GM19324 (cell line): ENCODE measurements at regions not wholly inside any gene's neighbourhood (a gene's known extent, or its start where the extent isn't known, plus 50 kb on each side); places are given as distances from the start of the nearest gene placed in this dataset.

Experiments
- ATAC-seq: cut with Tn5 transposase; IDR thresholded peaks from one replicate; pipeline ENCODE4 v1.9.1; 2021; ENCODE audit warnings: mild to moderate bottlenecking, moderate library complexity; ENCODE audit not compliant: unreplicated experiment, low FRiP score

DNA sequence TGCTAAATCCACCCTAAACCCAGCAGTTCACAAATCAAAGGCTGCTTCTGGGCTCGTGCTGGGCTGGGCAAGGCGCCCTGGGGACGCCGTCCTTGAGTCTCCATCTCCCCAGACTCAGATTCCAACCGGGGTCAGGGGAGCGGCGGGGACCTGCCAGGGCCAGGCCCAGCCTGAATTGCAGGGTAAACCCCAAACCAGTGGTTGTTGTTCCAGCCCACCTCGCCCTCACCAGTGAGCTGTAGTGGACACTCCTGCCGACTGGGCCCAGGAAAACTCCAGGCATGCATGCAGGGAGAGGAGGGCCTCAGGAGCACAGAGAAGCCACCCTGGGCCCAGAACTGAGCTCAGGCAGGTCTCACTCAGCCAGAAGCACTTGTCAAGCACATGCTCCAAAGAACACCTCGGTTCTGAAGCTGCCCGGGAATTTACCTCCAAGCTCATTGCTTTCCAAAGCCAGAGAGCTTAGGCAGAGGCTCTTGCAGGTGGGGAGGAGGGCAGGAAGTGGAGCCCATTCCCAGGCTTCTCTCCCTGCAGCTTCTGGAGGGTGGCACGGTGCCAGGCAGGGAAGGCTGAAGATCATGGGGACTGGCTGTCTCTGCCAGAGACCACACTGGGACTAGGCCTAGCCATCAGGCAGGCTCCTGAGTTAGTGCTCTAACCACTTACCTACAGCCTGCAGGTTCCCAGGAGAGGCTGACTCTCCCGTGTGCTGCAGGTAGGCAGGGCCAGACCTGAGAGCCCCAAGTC is 437.0 kb downstream of the MATN1 start:
- no peak for ATAC-seq

DNA sequence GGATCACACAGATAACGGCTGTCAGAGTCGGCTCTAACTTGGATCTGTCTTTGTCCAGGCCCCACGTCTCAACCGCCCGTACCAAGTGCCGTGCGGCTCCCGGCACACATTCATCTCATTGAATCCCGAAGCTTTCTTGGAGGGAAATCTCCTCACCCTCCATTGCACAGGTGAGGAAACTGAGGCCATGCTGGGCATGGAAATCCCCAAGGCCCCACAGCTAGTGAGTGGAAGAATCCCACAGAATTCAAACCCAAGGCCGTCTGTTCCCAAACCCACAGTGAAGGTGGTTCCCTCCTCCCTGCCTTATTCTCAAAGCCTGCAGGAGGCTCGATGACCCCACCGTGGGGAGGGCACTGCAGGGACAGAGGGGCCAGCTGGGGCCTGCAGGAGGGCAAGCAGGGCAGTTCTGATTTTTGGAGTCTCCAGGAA is 437.9 kb downstream of the MATN1 start:
- ATAC-seq, result no peak

DNA sequence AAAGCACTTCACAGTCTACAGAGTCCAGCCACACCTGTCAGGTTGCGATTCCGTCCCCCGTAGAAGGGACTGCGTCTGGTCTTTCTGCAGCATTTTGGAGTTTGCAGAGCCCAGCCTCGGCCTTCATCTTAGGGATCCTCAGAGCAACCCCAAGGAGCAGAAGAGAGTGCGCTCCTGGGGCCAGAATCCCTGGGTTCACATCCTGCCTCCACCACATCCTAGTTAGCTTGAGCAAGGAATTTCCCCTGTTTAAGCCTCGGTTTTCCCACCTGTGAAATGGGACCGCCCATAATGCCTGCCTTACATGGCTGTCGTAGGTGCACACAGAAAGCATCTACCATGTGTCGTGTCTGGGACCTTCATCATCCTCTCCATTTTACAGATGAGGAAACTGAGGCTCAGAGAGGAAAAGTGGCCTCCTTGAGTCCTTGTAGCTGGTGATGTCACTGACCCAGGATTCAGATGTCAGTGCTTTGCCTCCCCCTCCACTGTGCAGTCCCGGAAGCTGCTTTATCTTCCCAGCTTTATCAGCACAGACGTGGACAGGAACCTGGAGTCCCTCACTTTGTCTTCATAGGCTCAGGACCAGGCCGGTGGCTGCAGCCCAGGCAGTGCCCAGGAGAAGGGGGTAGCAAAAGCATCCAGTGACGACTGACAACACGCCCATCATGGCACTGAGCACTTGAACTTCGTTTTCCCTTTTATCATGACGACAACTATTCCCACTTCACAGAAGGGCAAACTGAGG is 438.5 kb downstream of the MATN1 start:
- ATAC-seq, result no peak

DNA sequence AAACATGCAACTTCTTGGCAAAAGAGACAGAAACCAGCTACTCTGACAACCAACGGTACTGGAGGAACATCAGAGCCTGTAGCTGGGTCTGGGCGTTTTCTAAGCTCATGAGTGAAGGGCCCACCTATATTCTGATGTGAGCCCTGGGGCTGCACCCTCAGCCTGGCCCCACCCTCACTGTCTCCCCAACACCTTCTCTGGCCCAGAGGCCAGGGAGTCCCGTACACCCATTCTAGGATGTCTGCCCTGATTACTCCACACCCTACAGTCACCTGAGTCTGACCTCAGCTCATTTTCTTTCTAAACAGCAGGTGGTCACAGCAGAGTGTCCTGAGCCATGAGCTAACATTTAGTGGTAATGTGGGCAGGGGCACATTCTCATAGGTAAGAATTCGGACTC is 439.2 kb downstream of the MATN1 start:
- no peak for ATAC-seq

DNA sequence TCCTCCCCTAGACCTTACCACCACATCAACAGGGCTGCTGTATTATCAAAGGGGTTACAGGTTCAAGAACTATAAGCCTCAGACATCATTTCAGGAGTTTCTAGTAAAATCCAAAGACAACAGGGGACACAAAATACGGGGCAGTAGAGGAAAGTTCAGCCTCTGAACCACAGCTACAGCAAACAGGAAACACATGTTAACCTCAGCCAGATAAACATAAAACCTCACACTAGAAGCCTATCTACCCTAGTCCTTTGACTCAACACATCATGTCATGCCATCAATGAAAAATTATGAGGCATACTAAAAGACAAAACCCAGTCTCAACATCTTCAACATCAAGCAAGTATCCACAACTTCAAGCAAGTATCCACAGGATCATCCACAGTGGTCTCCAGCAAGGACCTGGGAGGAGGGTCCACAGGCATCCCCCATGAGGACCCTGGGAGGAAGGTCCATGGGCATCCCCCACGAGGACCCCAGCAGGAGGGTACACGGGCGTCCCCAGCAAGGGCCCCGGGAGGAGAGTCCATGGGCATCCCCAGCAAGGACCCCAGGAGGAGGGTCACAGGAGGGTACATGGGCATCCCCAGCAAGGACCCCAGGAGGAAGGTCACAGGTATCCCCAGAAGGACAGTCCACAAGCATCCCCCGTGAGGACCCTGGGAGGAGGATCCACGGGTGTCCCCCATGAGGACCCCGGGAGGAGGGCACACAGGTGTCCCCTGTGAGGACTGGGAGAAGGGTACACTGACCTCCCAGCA is 440.0 kb downstream of the MATN1 start:
- ATAC-seq, result no peak

DNA sequence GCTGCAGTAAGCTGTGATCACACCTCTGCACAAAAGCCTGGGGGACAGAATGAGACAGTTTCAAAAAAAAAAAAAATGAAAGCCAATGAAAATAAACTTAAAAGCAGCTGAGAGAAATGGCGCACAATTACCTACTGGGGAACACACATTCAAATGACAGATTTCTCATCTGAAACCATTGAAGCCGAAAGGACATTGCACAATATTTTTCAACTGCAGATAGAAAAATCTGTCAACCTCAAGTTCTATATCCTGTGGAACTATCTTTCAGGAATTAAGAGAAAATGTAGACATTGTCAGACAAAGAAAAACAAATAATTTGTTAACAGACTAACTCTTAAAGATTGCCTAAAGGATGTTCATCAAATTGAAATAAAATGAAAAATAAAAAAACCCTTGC is 442.8 kb downstream of the MATN1 start:
- ATAC-seq, result no peak

DNA sequence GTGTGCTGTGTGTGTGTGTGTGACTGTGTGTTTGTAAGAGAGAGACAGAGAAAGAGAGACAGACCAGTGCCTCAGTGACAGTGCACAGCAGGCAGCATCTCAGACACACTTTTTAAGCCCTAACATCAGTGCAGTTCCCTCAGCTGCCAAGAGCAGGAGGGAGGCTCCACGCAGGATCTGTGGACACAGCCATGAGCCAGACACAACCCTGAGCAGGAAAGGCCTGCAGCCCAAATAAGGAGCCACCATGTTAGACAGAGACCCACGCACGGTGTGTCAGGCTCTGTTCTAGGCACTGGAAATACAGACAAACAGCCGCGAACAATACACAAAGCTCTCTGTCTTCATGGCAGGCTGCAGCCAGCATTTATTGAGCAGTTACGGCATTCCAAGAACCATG is 445.5 kb downstream of the MATN1 start:
- no peak for ATAC-seq

DNA sequence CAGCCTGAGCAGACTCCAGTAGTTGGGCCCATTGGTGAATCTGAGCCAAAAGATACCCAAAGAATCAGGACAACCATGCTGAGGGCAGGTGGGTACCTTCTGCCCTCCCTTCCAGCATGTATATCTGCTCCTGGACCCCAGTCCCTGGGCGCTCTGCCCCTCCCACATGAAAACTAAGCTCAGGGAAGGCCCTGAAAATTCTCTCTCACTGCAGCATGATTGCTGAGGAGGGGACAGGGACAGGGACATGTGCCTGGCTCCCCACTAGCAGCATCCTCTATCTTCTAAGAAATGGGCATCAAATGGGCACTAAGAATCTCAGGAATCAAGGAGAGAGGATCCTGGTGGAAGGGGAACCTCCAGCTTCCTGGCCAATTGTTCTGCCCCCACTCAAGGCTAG is 446.0 kb downstream of the MATN1 start:
- no peak for ATAC-seq

DNA sequence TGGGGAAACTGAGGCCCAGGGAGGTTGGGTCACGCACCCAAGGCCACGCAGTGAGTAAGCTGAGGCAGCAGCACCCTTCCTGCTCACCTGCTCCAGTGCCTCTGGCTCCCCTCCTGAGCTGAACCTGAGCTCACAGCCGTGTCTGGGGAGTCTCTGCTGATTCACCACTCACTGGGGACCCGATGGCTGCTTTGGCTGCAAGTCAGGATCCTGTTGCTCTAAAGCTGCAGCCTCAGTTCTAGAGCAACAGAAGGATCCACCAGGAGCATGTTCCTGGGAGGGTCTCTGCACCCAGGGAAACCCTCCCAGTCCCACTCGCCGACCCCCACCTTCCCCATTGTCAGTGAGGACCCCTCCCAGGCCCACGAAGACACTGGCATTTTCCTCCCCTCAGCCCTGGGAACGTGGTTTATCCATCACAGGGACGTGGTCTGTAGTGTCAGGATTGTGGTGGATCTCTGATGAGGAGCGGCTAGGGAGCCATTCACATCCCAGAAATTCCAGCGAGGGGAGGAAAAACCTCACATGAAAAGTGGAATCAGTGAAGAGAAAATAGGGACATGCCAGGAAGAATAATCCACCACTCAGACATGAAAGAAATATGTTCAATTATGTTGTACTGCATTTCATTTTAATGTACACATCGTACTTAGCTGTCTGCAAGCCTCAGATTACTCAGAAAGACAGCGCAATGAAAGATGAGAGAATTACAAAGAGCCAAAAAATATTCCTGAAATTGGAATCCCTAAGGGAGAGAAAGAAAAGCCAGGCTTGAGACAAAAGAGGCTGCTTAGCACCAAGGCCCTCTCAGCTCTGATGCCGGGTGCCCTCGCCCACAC is 447.2 kb downstream of the MATN1 start:
- ATAC-seq, result no peak

DNA sequence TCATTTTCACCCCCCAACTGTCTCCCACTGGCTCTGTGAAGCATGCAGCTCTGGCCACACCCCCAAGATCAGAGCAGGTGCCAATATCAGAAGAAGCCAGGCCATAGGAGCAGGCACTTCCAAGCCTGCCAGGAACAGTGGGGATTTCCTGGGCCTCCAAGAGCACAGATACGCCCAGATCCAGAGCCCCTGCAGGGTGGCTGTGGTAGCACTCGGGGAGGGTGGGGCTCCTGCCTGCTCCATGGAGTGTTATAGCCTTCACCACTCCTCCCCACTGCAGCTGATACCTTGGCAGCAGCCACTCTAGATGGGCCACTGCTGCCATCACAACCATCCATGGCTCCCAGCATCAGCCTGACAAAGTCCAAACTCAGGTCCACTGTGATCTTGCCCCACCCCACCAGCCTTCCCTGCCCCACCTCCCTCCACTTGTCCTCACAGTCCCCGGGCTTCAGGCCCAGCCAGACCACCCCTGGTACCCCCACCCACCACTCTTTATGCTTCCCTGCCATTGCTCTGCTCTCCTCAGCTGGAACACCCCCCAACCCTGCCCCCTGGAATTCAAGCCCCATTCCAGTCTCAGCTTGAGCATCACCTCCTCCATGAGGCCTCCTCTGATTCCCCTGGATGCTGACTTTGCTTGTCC is 448.3 kb downstream of the MATN1 start:
- ATAC-seq, result no peak

DNA sequence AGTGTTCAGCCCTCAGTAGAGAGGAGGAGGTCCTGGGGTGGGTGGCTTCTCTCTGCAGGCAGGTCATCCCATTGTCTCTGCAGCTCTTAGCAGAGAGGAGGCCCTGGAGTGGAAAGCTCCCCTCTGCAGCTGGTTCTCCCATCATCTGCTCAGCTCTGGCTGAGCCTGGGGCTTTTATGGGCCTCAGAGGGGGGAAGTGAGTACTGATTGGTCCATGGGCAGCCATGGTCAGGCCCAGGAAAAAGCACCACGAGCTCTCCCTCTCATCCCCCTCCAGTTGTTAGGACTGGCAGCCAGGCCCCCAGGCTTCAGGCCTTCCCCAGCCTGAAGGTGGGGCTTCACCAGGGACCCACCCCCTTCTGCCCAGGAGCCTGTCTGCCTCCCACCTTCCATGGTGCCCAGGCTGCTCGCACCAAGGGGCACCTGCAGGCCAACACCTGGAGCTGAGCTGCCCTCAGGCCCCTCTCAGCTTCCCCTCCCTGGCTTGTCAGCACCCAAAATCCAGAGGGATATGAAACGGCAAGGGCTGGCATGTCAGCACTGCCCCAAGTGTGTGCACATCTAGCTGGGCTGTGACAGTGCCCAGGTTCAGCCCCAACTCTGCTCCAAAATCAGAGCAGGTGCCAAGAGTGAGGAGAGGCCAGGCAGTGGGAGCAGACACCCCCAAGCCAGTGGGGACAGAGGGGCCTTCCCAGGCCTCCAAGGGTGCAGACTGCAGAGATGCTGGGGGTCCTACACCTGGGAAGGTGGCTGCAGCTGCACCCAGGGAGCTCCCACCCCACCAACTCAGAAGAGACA is 449.0 kb downstream of the MATN1 start:
- ATAC-seq, result no peak

DNA sequence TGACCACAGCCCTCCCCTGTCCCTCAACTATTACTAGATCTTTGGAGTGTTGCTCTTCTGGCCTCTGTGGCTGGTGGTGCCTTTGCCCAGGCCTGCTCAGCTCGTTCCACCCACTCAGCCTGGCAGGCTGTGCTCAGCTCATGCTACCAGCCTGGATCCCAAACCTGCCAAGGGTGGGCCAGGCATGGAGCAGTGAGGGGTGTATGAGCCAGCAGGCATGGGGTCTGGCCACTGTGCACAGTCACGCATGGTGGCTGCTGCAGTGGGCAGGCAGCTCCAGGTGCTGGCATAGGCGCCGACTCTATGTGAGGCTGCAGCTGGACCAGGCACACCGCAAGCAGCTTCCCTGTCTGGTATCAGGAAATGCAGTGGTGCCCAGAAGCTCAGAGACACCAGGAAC is 449.9 kb downstream of the MATN1 start:
- ATAC-seq, result no peak

DNA sequence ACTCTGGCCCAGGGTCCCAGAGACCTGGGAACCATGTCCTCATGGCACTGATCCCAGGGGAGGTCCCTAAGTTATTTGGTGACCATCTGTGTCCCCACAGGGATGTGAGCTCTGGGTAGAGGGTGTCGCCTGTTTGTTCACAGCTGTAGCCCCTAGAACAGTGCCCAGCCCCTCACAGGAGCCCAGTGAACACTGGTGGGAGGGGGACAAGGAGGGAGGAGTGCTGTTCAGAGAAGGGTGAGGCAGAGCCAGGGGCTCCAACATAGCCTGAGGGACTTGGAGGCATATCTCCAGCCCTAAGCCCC is 450.4 kb downstream of the MATN1 start:
- ATAC-seq, result no peak

DNA sequence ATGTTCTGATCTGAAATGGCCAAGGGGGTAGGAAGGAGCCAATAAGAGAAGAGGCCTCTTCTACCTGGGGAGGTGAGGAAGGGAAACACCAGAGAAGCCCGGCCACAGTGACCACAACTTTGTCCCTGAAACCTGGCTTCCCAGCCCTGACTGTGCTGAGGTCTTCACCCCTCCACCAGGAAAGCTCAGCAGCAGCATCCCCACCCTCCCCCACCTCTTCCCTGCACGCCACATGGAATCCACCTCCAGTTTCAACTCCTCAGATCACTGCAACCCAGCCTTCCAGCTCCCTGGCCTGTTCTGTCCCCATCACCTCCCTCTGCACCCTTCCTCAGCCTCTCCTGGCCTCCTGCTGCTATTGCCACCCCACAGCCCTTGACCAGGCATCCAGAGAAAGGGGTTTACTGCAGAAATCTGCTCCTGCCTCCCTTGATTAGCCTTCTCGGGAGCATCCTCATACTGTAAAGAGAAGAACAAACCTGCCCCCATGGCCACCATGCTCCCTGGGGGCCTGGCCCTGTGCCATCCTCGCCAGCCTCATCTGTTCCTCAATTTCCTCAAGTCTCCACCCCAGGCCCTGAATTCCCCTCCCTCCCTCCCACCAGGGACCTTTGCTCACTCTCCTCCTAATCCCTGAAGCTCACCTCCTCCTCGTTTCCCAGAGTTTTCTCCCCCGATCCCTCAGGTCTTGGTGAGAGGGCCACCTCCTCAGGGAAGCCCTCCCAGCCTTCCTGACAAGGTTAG is 450.9 kb downstream of the MATN1 start:
- no peak for ATAC-seq

DNA sequence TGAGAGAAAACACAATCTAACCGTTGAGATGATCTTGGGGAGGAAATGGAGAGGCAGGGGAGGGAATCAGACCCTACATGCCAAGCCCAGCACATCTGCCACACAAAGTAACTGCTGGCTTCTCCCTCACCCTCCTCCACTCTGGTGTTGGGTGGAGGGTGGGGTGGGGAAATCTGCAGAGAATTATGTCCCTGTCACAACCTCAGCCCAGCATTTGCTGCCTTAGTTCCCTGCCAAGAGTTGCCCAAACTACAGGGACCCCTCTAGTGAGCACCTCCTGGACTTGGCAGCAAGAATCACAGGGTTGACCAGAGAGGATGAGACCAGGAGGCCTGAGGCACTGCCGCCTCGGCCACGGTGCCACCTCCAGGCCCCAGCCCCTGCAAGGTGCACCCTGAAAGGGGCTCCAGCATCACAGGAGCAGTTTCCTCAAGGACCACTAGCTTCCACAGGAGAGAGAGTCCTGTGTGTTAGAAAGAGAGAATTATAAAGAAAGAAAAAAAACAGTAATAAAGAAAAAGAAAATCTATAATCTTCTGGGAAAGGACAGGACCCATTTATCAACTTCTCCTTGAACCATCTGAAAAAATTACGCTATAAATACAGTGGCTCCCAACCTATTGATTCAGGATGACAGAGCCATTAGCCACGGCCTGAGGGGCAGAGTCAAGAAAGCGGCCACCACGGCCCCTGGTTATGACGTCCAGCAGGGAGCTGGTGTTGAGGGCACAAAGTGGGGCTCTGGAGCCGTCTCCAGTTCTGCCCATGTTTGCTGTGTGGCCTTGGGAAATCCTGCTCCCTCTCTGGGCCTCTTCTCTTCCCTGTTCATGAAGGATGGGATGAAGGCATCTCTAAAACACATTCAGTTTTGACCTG is 451.7 kb downstream of the MATN1 start:
- no peak for ATAC-seq

DNA sequence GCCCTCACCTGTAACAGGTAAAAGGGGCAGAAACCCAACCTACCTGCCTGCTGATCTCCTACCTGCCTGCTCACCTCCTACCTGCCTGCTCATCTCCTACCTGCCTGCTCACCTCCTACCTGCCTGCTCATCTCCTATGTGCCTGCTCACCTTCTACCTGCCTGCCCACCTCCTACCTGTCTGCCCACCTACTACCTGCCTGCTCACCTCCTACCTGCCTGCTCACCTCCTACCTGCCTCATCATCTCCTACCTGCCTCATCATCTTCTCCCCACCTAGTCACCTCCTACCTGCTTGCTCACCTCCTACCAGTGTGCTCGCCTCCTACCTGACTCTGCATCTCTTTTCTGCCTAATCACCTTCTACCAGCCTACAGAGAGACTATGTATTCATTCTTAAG is 452.9 kb downstream of the MATN1 start:
- ATAC-seq, result no peak

DNA sequence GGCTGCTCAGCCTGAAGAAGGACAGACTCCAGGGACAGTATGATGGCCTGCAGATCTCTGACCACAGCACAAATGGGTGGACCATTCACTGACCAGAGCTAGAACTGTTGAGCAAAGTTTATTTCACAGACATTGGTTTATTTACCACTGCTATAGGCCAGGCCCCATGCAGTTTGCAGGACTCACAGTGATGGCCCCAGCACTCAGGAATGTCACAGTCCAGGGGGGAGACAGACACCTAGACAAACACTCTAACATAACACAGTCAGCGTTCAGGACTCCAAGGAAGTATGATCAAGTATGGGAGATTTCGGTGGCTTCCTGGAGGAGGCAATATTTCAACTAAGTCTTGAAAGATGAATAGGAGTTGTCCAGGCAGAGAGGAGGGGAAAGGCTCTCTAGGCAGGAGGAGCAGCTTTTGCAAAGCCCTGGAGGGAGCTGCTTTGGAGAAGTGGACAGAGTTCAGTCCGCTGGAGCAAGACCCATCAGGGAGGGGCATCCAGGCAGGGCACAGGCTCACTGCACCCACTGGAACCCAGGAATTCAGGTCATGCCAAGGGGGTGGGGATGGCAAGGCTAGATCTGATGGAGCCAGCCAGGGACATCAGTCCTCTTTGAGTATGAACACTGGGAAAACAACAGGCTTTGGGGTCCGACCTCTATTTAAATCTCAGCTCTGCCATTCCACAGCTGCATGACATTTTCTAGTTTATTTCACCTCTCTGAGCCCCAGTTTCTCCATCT is 454.3 kb downstream of the MATN1 start:
- ATAC-seq, result no peak
